ENCODE measurements at regions not wholly inside any gene's neighbourhood (a gene's known extent, or its start where the extent isn't known, plus 50 kb on each side); places are given as distances from the start of the nearest gene placed in this dataset.

- Mint-ChIP-seq H3K27ac (no peak overlapping the region), H3K9me3 (no peaks in the 10 kb centered on the region)
These were observed 362.4 kb downstream of the OTOL1 start for GRCh38 chr3:161859057-161859456.

GRCh38 chr3:161859865-161860450 lies 363.4 kb downstream of the OTOL1 start:
- H3K27ac Mint-ChIP-seq: no peak overlapping the region
- no peak for TF ChIP-seq CTCF (conservative IDR thresholded peaks at IDR 0.05)
- no peak for DNase-seq (ENCODE audit: extremely low spot score, unreplicated experiment)
- H3K36me3 Mint-ChIP-seq: no peaks in the 10 kb centered on the region
- H3K27me3 Mint-ChIP-seq: peaks cover 4% of the 10 kb centered on the region
- no peaks in the 10 kb centered on the region for H3K4me1 Mint-ChIP-seq (ENCODE audit: unreplicated experiment)
- H3K9me3 Mint-ChIP-seq: no peaks in the 10 kb centered on the region
- no peak overlapping the region for H3K4me3 Mint-ChIP-seq

More at GRCh38 chr3:161859057-161859456, 362.4 kb downstream of the OTOL1 start:
- no peak for TF ChIP-seq CTCF (conservative IDR thresholded peaks at IDR 0.05)
- Mint-ChIP-seq H3K4me3 (no peak overlapping the region), H3K36me3 (no peaks in the 10 kb centered on the region), H3K27me3 (peaks cover 6% of the 10 kb centered on the region), H3K4me1 (ENCODE audit: unreplicated experiment) (no peaks in the 10 kb centered on the region)
- DNase-seq (ENCODE audit: extremely low spot score, unreplicated experiment): no peak

GRCh38 chr3:161863775-161864174 lies 367.2 kb downstream of the OTOL1 start:
- no peak for DNase-seq (ENCODE audit: extremely low spot score, unreplicated experiment)
- Mint-ChIP-seq H3K27ac (no peak overlapping the region), H3K36me3 (no peaks in the 10 kb centered on the region), H3K4me1 (ENCODE audit: unreplicated experiment) (no peaks in the 10 kb centered on the region), H3K27me3 (no peaks in the 10 kb centered on the region), H3K9me3 (no peaks in the 10 kb centered on the region), H3K4me3 (no peak overlapping the region)
- TF ChIP-seq CTCF (conservative IDR thresholded peaks at IDR 0.05): no peak

- Mint-ChIP-seq H3K27ac (no peak overlapping the region), H3K4me3 (no peak overlapping the region), H3K4me1 (ENCODE audit: unreplicated experiment) (no peaks in the 10 kb centered on the region), H3K36me3 (no peaks in the 10 kb centered on the region), H3K9me3 (no peaks in the 10 kb centered on the region), H3K27me3 (no peaks in the 10 kb centered on the region)
- DNase-seq (ENCODE audit: extremely low spot score, unreplicated experiment): no peak
- TF ChIP-seq CTCF (conservative IDR thresholded peaks at IDR 0.05): no peak
These were observed 369.6 kb downstream of the OTOL1 start for GRCh38 chr3:161866176-161866575.

- no peak for TF ChIP-seq CTCF (conservative IDR thresholded peaks at IDR 0.05)
- H3K4me3 Mint-ChIP-seq: no peak overlapping the region
- peaks cover 4% of the 10 kb centered on the region for H3K4me1 Mint-ChIP-seq (ENCODE audit: unreplicated experiment)
- H3K27ac Mint-ChIP-seq: no peak overlapping the region
- H3K27me3 Mint-ChIP-seq: peaks cover 3% of the 10 kb centered on the region
- no peaks in the 10 kb centered on the region for H3K36me3 Mint-ChIP-seq
- H3K9me3 Mint-ChIP-seq: no peaks in the 10 kb centered on the region
- no peak for DNase-seq (ENCODE audit: extremely low spot score, unreplicated experiment)
These were observed 378.9 kb downstream of the OTOL1 start for GRCh38 chr3:161875483-161875882.

GRCh38 chr3:161879470-161879869 lies 382.9 kb downstream of the OTOL1 start:
- no peak for DNase-seq (ENCODE audit: extremely low spot score, unreplicated experiment)
- H3K27ac Mint-ChIP-seq: no peak overlapping the region

More at GRCh38 chr3:161879470-161879869, 382.9 kb downstream of the OTOL1 start:
- H3K36me3 Mint-ChIP-seq: no peaks in the 10 kb centered on the region
- no peaks in the 10 kb centered on the region for H3K9me3 Mint-ChIP-seq
- TF ChIP-seq CTCF (conservative IDR thresholded peaks at IDR 0.05): no peak
- H3K27me3 Mint-ChIP-seq: peaks cover 3% of the 10 kb centered on the region
- no peaks in the 10 kb centered on the region for H3K4me1 Mint-ChIP-seq (ENCODE audit: unreplicated experiment)
- no peak overlapping the region for H3K4me3 Mint-ChIP-seq

All from type B pancreatic cell (in vitro differentiated cells).